GM19467 (cell line): ENCODE measurements at regions not wholly inside any gene's neighbourhood (a gene's known extent, or its start where the extent isn't known, plus 50 kb on each side); places are given as distances from the start of the nearest gene placed in this dataset.
"Not testable (repeated sequence)": the region's sequence is repeated elsewhere in the genome, so short reads cannot be mapped to it uniquely, and the experiment has no call there.

Source experiments
- ATAC-seq: cut with Tn5 transposase; IDR thresholded peaks from one replicate; pipeline ENCODE4 v1.9.1; 2021; ENCODE audit warnings: mild to moderate bottlenecking, moderate library complexity; ENCODE audit not compliant: unreplicated experiment

DNA sequence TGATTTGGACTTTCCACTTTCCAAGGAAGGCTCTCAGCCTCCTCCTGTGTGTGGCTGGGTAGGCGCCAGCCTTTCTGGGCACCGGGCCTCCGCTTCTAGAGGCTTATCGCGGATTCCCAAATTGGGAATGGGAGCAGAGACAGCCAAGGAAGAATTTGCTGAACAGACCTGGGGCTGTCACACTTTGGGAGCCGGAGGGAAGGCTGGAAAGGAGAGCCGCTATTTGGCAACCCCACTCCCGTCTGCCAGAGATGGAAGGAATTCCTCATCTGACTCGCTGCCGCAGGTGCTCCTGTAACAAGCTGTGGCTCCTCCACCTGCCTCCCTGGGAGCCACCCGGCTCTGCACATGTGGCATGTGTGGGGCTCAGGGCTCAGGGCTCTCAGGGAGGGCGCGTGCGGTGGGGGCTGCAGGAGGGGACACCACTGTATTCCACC lies 50.8 kb upstream of the ECHDC3 start:
- no peak for ATAC-seq

DNA sequence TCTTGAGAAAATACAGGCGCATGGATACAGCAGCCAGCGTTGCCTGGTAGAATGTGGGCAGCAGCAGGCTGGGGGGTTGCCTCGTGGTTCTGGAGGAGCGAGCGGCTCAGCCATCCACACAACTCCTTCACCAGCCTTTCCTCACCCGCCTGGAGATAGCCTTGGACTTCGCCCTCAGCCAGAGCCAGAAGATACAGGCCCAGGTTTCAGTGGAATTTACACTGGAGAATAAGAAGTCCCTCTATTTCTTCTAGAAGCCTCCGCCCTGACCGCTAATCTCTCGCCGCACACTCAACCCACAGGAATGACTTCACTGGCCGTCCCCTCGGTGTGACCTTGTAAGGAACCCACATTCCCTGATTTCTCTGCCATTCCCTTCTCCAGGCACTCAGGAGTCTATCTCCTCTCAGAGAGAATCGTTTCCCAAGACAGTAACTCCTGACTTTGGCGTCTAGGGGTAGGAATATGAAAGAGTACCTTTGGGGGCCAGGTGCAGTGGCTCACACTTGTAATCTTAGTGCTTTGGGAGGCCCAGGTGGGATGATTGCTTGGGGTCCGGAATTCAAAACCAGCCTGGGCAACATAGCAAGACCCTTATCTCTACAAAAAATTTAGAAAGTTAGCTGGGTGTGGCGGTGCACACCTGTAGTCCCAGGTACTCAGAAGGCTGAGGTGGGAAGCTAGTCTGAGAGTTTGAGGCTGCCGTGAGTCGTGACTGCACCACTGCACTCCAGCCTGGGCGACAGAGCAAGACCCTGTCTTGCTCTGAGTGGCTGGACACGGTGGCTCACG lies 52.0 kb upstream of the ECHDC3 start:
- ATAC-seq = no peak

GRCh38 chr10:11688448-11688795 lies 53.8 kb upstream of the ECHDC3 start:
- not testable (repeated sequence) for ATAC-seq

- no peak for ATAC-seq
Observed at GRCh38 chr10:11687779-11688447, 54.3 kb upstream of the ECHDC3 start.

GRCh38 chr10:11687357-11687771 lies 54.8 kb upstream of the ECHDC3 start:
- ATAC-seq = no peak

- ATAC-seq = no peak
Observed at GRCh38 chr10:11685787-11686218, 56.4 kb upstream of the ECHDC3 start.

- ATAC-seq = peak; percentile 62
Observed at GRCh38 chr10:11684717-11685645, 57.2 kb upstream of the ECHDC3 start.

DNA sequence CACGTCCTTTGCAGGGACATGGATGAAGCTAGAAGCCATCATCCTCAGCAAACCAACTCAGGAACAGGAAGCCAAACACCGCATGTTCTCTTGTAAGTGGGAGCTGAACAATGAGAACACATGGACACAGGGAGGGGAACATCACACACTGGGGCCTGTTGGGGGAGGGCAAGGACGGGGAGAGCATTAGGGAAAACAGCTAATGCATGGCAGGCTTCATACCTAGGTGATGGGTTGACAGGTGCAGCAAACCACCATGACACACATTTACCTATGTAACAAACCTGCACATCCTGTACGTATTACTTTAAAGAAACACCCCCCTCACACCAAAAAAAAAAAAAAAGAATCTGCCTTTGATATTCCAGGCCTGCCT lies 57.9 kb upstream of the ECHDC3 start:
- peak; percentile 17 for ATAC-seq

DNA sequence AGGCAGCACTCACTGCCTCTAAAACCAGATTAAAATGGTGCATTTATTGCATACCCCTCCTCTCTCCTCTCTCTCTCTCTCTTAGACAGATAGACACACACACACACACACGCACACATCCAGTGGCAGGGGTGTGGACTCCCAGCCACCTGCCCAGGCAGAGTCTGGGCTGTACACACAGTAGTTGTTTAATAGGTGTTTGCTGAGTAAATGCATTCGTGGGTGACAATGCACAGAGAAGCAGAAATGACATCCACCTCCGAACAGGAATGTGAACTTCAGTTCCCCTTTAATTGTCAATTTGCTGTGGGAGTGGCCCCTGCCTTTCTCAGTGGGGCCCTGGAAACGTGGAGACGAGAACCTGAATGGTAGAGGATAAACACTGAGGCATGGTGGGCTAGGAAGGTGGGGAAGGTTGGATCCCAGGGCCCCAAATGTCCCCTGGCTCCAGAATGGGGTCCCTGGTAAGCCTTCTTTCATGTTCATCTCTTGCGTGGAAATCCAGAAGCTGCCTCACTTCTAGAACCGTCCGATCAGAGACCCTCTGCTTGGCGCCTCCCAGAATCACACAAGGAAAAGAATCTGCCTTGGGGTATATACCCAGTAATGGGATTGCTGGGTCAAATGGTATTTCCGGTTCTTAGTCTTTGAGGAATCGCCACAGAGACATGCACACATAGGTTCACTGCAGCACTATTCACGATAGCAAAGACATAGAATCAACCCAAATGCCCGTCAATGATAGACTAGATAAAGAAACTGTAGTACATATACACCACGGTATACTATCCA lies 58.5 kb upstream of the ECHDC3 start:
- ATAC-seq = no peak

- no peak for ATAC-seq
Observed at GRCh38 chr10:11682851-11683250, 59.3 kb upstream of the ECHDC3 start.

GRCh38 chr10:11682267-11682683 lies 59.9 kb upstream of the ECHDC3 start:
- no peak for ATAC-seq

GRCh38 chr10:11680496-11680895 lies 61.7 kb upstream of the ECHDC3 start:
- ATAC-seq = no peak

DNA sequence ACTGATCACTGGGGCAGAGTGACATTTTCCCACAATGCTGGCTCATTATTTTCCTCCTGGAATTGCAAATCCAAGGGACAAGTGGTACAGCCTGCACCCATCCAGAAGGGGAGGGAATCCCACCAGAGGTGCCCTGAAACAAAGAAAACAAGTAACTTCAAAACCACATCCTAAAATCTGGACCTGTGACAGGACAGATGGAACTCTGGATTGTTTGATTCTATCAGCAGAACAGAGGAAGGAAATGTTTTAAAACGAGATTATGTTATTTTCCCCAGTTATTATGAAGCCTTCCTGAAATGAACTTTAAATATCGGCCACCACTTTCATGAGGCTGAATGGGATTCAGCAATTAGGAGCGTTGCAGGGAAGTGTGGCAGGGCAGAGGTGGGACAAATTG lies 62.2 kb upstream of the ECHDC3 start:
- ATAC-seq = no peak

- peak; percentile 89 for ATAC-seq
Observed at GRCh38 chr10:11678074-11678793, 63.9 kb upstream of the ECHDC3 start.

- ATAC-seq = no peak
Observed at GRCh38 chr10:11677480-11677879, 64.7 kb upstream of the ECHDC3 start.

GRCh38 chr10:11673346-11674280 lies 62.2 kb upstream of the USP6NL start:
- no peak for ATAC-seq

GRCh38 chr10:11672836-11673235 lies 61.4 kb upstream of the USP6NL start:
- ATAC-seq = no peak

GRCh38 chr10:11670381-11670780 lies 58.9 kb upstream of the USP6NL start:
- no peak for ATAC-seq
